NCI-H460 (cell line): ENCODE measurements at regions not wholly inside any gene's neighbourhood (a gene's known extent, or its start where the extent isn't known, plus 50 kb on each side); places are given as distances from the start of the nearest gene placed in this dataset.

Source experiments
- DNase-seq: peaks from one replicate; pipeline ENCODE4 v3.0.0-alpha.2; 2016; ENCODE audit warnings: low read depth; ENCODE audit errors: extremely low read depth

- DNase-seq, result no peak
These were observed 183.4 kb downstream of the ANKRD50 start for GRCh38 chr4:124529131-124529530.

GRCh38 chr4:124530464-124531077 lies 182.0 kb downstream of the ANKRD50 start:
- DNase-seq, result peak; percentile 71

GRCh38 chr4:124534131-124534530 lies 178.4 kb downstream of the ANKRD50 start:
- DNase-seq, result no peak

GRCh38 chr4:124535003-124535402 lies 177.5 kb downstream of the ANKRD50 start:
- DNase-seq, result no peak

- no peak for DNase-seq
These were observed 175.6 kb downstream of the ANKRD50 start for GRCh38 chr4:124536946-124537345.

GRCh38 chr4:124537971-124538370 lies 174.6 kb downstream of the ANKRD50 start:
- DNase-seq, result no peak

- DNase-seq, result peak; percentile 46
These were observed 172.5 kb downstream of the ANKRD50 start for GRCh38 chr4:124540014-124540413.

GRCh38 chr4:124541652-124542420 lies 170.7 kb downstream of the ANKRD50 start:
- no peak for DNase-seq

- no peak for DNase-seq
These were observed 156.6 kb downstream of the ANKRD50 start for GRCh38 chr4:124555959-124556358.

GRCh38 chr4:124564121-124564520 lies 148.4 kb downstream of the ANKRD50 start:
- no peak for DNase-seq

GRCh38 chr4:124565371-124565770 lies 147.2 kb downstream of the ANKRD50 start:
- DNase-seq, result no peak

- DNase-seq, result no peak
These were observed 146.5 kb downstream of the ANKRD50 start for GRCh38 chr4:124566030-124566429.

GRCh38 chr4:124573056-124573455 lies 139.5 kb downstream of the ANKRD50 start:
- no peak for DNase-seq

GRCh38 chr4:124579896-124580295 lies 132.6 kb downstream of the ANKRD50 start:
- no peak for DNase-seq

GRCh38 chr4:124583797-124584196 lies 128.7 kb downstream of the ANKRD50 start:
- no peak for DNase-seq

- DNase-seq, result no peak
These were observed 122.7 kb downstream of the ANKRD50 start for GRCh38 chr4:124589786-124590185.

- no peak for DNase-seq
These were observed 122.1 kb downstream of the ANKRD50 start for GRCh38 chr4:124590480-124590879.

- DNase-seq, result no peak
These were observed 120.9 kb downstream of the ANKRD50 start for GRCh38 chr4:124591637-124592036.

GRCh38 chr4:124593494-124593893 lies 119.0 kb downstream of the ANKRD50 start:
- DNase-seq, result no peak

- DNase-seq, result no peak
These were observed 117.6 kb downstream of the ANKRD50 start for GRCh38 chr4:124594945-124595344.

GRCh38 chr4:124596816-124597215 lies 115.7 kb downstream of the ANKRD50 start:
- DNase-seq, result no peak

GRCh38 chr4:124610211-124610610 lies 102.3 kb downstream of the ANKRD50 start:
- DNase-seq, result no peak
